ENCODE measurements at regions not wholly inside any gene's neighbourhood (a gene's known extent, or its start where the extent isn't known, plus 50 kb on each side); places are given as distances from the start of the nearest gene placed in this dataset.

DNA sequence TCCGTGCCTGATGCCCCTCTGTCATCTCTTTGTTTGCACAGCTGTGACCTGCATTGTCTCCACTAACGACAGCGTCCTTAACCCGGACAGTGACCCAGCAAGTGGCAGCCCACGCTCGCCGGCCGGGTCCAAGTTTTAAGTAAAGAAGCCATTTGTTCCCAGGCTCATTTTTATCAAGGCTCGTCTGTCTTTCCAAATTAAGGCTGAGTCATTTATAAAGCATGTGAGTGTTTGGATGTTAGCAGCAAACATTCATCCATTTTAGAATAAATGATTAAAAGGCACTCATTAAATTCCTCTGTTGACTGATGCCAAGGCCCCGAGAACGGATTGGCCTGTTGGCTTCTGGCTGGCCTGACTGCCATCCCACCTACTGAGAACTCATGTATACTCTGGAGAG is 514.5 kb downstream of the NPHP4 start (continued):
- no peak for TF ChIP-seq EGR1 (IDR thresholded peaks at IDR 0.05; ENCODE audit: low read depth in 2 of 2)
- TF ChIP-seq, protein P1, sequence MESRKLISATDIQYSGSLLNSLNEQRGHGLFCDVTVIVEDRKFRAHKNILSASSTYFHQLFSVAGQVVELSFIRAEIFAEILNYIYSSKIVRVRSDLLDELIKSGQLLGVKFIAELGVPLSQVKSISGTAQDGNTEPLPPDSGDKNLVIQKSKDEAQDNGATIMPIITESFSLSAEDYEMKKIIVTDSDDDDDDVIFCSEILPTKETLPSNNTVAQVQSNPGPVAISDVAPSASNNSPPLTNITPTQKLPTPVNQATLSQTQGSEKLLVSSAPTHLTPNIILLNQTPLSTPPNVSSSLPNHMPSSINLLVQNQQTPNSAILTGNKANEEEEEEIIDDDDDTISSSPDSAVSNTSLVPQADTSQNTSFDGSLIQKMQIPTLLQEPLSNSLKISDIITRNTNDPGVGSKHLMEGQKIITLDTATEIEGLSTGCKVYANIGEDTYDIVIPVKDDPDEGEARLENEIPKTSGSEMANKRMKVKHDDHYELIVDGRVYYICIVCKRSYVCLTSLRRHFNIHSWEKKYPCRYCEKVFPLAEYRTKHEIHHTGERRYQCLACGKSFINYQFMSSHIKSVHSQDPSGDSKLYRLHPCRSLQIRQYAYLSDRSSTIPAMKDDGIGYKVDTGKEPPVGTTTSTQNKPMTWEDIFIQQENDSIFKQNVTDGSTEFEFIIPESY (IDR thresholded peaks at IDR 0.05), result no peak
- no peak for TF ChIP-seq TAF1 (conservative IDR thresholded peaks at IDR 0.05)

DNA sequence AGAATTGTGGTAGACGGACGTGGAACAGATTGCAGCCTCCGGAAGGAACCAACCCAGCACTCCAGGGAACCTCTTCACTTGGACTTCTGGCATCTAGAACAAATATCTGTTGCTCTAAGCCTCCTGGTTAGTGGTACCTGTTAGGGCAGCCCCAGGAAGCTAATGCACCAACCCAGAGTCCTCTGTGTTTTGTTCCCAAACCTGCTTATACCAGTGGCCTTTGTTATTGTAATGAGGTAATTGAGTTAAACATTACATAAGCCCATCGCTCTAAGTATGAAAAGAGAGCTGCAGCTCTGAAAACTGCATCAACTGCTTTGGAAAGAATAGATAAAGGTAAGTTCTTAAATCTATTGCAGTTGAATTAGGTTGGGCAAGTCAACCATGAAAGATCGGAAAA is 516.7 kb downstream of the NPHP4 start:
- 79% methylated on average over 5 of the region's 5 CpGs for WGBS
- peaks cover 0 to 2% (median 0%) of the 10 kb centered on the region in 4 donors for H3K27me3 ChIP-seq (ENCODE audit: control insufficient read depth in 4 of 4, insufficient read depth in 4 of 4, low read length in 3 of 4)
- no peaks in the 10 kb centered on the region for H3K9me3 ChIP-seq (ENCODE audit: control insufficient read depth in 4 of 4, low read length in 3 of 4)
- TF ChIP-seq FOXA2 (IDR thresholded peaks at IDR 0.05), result no peak
- TF ChIP-seq RXRA (IDR thresholded peaks at IDR 0.05), result no peak
- TF ChIP-seq GABPA (IDR thresholded peaks at IDR 0.05 in 1 of 2, conservative IDR thresholded peaks at IDR 0.05 in 1 of 2), result no peak
- no peak for TF ChIP-seq NR2F2 (IDR thresholded peaks at IDR 0.05)
- no peak for TF ChIP-seq HNF4G (IDR thresholded peaks at IDR 0.05)
- TF ChIP-seq, protein P1 (IDR thresholded peaks at IDR 0.05), result no peak
- TF ChIP-seq, protein P2, sequence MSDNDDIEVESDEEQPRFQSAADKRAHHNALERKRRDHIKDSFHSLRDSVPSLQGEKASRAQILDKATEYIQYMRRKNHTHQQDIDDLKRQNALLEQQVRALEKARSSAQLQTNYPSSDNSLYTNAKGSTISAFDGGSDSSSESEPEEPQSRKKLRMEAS (IDR thresholded peaks at IDR 0.05), result no peak
- no peak for TF ChIP-seq EGR1 (IDR thresholded peaks at IDR 0.05; ENCODE audit: low read depth in 2 of 2)
- no peak for TF ChIP-seq RAD21 (IDR thresholded peaks at IDR 0.05)
- no peak for TF ChIP-seq HNF4A (conservative IDR thresholded peaks at IDR 0.05)
- no peak for TF ChIP-seq SP1 (IDR thresholded peaks at IDR 0.05)
- TF ChIP-seq, protein P3, sequence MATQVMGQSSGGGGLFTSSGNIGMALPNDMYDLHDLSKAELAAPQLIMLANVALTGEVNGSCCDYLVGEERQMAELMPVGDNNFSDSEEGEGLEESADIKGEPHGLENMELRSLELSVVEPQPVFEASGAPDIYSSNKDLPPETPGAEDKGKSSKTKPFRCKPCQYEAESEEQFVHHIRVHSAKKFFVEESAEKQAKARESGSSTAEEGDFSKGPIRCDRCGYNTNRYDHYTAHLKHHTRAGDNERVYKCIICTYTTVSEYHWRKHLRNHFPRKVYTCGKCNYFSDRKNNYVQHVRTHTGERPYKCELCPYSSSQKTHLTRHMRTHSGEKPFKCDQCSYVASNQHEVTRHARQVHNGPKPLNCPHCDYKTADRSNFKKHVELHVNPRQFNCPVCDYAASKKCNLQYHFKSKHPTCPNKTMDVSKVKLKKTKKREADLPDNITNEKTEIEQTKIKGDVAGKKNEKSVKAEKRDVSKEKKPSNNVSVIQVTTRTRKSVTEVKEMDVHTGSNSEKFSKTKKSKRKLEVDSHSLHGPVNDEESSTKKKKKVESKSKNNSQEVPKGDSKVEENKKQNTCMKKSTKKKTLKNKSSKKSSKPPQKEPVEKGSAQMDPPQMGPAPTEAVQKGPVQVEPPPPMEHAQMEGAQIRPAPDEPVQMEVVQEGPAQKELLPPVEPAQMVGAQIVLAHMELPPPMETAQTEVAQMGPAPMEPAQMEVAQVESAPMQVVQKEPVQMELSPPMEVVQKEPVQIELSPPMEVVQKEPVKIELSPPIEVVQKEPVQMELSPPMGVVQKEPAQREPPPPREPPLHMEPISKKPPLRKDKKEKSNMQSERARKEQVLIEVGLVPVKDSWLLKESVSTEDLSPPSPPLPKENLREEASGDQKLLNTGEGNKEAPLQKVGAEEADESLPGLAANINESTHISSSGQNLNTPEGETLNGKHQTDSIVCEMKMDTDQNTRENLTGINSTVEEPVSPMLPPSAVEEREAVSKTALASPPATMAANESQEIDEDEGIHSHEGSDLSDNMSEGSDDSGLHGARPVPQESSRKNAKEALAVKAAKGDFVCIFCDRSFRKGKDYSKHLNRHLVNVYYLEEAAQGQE (IDR thresholded peaks at IDR 0.05), result no peak
- TF ChIP-seq TAF1 (conservative IDR thresholded peaks at IDR 0.05), result no peak
- no peak for TF ChIP-seq FOXA1 (IDR thresholded peaks at IDR 0.05)
- no peak for TF ChIP-seq YY1 (IDR thresholded peaks at IDR 0.05)
- no peak for TF ChIP-seq JUND (IDR thresholded peaks at IDR 0.05)
- TF ChIP-seq, protein P4, sequence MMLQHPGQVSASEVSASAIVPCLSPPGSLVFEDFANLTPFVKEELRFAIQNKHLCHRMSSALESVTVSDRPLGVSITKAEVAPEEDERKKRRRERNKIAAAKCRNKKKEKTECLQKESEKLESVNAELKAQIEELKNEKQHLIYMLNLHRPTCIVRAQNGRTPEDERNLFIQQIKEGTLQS (IDR thresholded peaks at IDR 0.05), result no peak
- TF ChIP-seq, protein P5, sequence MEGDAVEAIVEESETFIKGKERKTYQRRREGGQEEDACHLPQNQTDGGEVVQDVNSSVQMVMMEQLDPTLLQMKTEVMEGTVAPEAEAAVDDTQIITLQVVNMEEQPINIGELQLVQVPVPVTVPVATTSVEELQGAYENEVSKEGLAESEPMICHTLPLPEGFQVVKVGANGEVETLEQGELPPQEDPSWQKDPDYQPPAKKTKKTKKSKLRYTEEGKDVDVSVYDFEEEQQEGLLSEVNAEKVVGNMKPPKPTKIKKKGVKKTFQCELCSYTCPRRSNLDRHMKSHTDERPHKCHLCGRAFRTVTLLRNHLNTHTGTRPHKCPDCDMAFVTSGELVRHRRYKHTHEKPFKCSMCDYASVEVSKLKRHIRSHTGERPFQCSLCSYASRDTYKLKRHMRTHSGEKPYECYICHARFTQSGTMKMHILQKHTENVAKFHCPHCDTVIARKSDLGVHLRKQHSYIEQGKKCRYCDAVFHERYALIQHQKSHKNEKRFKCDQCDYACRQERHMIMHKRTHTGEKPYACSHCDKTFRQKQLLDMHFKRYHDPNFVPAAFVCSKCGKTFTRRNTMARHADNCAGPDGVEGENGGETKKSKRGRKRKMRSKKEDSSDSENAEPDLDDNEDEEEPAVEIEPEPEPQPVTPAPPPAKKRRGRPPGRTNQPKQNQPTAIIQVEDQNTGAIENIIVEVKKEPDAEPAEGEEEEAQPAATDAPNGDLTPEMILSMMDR (IDR thresholded peaks at IDR 0.05; ENCODE audit: low read depth, low read length, missing input control), result no peak
- H3K27ac ChIP-seq (ENCODE audit: low read depth in 1 of 2, low read length in 2 of 2), result no peak overlapping the region
- H3K4me3 ChIP-seq (ENCODE audit: low read depth in 1 of 3, low read length in 3 of 3), result no peak overlapping the region
- no peak for DNase-seq (ENCODE audit: low spot score)
- no peaks in the 10 kb centered on the region for H3K4me1 ChIP-seq (ENCODE audit: control insufficient read depth in 4 of 4, insufficient read depth in 4 of 4, low read length in 3 of 4)
- no peak overlapping the region for H3K9ac ChIP-seq (ENCODE audit: low read depth in 1 of 2, low read length in 2 of 2)
- no peaks in the 10 kb centered on the region for H3K36me3 ChIP-seq (ENCODE audit: control insufficient read depth in 4 of 4, insufficient read depth in 3 of 4, low read depth in 1 of 4, low read length in 3 of 4)
